ENCODE measurements at regions not wholly inside any gene's neighbourhood (a gene's known extent, or its start where the extent isn't known, plus 50 kb on each side); places are given as distances from the start of the nearest gene placed in this dataset.

GRCh38 chr12:73413974-73414373, 1123.7 kb upstream of the ATXN7L3B start:
- TF ChIP-seq EZH2 (IDR thresholded peaks at IDR 0.05; ENCODE audit: insufficient read depth, poor library complexity, severe bottlenecking), result no peak
- TF ChIP-seq EZH2phosphoT487 (IDR thresholded peaks at IDR 0.05; ENCODE audit: insufficient read depth, low read depth), result no peak

All from GM23248 (cell line).